COLO829 (cell line): ENCODE measurements at regions not wholly inside any gene's neighbourhood (a gene's known extent, or its start where the extent isn't known, plus 50 kb on each side); places are given as distances from the start of the nearest gene placed in this dataset.
"Not testable (repeated sequence)": the region's sequence is repeated elsewhere in the genome, so short reads cannot be mapped to it uniquely, and the experiment has no call there.

ENCODE experiments used
- DNase-seq: peaks from one replicate; pipeline ENCODE4 v3.0.0; 2012; ENCODE audit warnings: low spot score

- no peak for DNase-seq
These were observed 91.8 kb upstream of the CNKSR3 start for GRCh38 chr6:154602296-154602695.

- DNase-seq: no peak
These were observed 92.2 kb upstream of the CNKSR3 start for GRCh38 chr6:154602708-154603107.

- no peak for DNase-seq
These were observed 93.6 kb upstream of the CNKSR3 start for GRCh38 chr6:154604119-154604518.

GRCh38 chr6:154605178-154605881 is 94.8 kb upstream of the CNKSR3 start:
- DNase-seq: peak; percentile 84

- DNase-seq: no peak
These were observed 95.4 kb upstream of the CNKSR3 start for GRCh38 chr6:154605882-154606370.

- peak; percentile 90 for DNase-seq
These were observed 96.0 kb upstream of the CNKSR3 start for GRCh38 chr6:154606457-154606856.

- DNase-seq: no peak
These were observed 96.4 kb upstream of the CNKSR3 start for GRCh38 chr6:154606860-154607259.

- no peak for DNase-seq
These were observed 100.8 kb upstream of the CNKSR3 start for GRCh38 chr6:154611241-154611640.

- no peak for DNase-seq
These were observed 101.4 kb upstream of the CNKSR3 start for GRCh38 chr6:154611847-154612246.

GRCh38 chr6:154613137-154613676 is 102.7 kb upstream of the CNKSR3 start:
- peak; percentile 14 for DNase-seq

- DNase-seq: no peak
These were observed 103.6 kb upstream of the CNKSR3 start for GRCh38 chr6:154614101-154614500.

- no peak for DNase-seq
These were observed 104.2 kb upstream of the CNKSR3 start for GRCh38 chr6:154614641-154615040.

GRCh38 chr6:154615483-154616025 is 105.1 kb upstream of the CNKSR3 start:
- peak; percentile 28 for DNase-seq

GRCh38 chr6:154617175-154617574 is 106.7 kb upstream of the CNKSR3 start:
- DNase-seq: no peak

- DNase-seq: no peak
These were observed 108.7 kb upstream of the CNKSR3 start for GRCh38 chr6:154619146-154619545.

- DNase-seq: no peak
These were observed 111.2 kb upstream of the CNKSR3 start for GRCh38 chr6:154621686-154622085.

- DNase-seq: no peak
These were observed 110.4 kb upstream of the SCAF8 start for GRCh38 chr6:154622618-154623336.

GRCh38 chr6:154623391-154623790 is 109.8 kb upstream of the SCAF8 start:
- no peak for DNase-seq

- no peak for DNase-seq
These were observed 109.1 kb upstream of the SCAF8 start for GRCh38 chr6:154624038-154624599.

GRCh38 chr6:154624727-154625126 is 108.5 kb upstream of the SCAF8 start:
- DNase-seq: not testable (repeated sequence)

GRCh38 chr6:154625721-154626120 is 107.5 kb upstream of the SCAF8 start:
- no peak for DNase-seq

GRCh38 chr6:154629127-154629526 is 104.1 kb upstream of the SCAF8 start:
- no peak for DNase-seq

- no peak for DNase-seq
These were observed 101.1 kb upstream of the SCAF8 start for GRCh38 chr6:154632119-154632518.
